MM.1S (cell line): ENCODE measurements at regions not wholly inside any gene's neighbourhood (a gene's known extent, or its start where the extent isn't known, plus 50 kb on each side); places are given as distances from the start of the nearest gene placed in this dataset.

Source experiments
- DNase-seq: peaks from one replicate; pipeline ENCODE4 v3.0.0-alpha.2; 2015
- H2AFZ ChIP-seq: fragments of 300-600 bp; sonication (generic); 2 replicates; pipeline ENCODE4 v1.6.0; 2016; ENCODE audit warnings: antibody characterized with exemption, low read length
- H3F3A ChIP-seq: fragments of 300-600 bp; sonication (generic); 2 replicates; pipeline ENCODE4 v1.6.1; 2016; ENCODE audit warnings: mild to moderate bottlenecking, antibody characterized with exemption, low read length, moderate library complexity, mixed read lengths; ENCODE audit not compliant: insufficient read depth
- H3K27ac ChIP-seq: fragments of 300-600 bp; sonication (generic); 2 replicates; pipeline ENCODE4 v1.5.1; 2016; ENCODE audit warnings: mild to moderate bottlenecking, low read length
- H3K27me3 ChIP-seq: fragments of 300-600 bp; sonication (generic); replicated peaks from 2 replicates; pipeline ENCODE4 v1.6.0; 2016; ENCODE audit warnings: low read length; ENCODE audit not compliant: insufficient read depth
- H3K36me3 ChIP-seq: fragments of 300-600 bp; sonication (generic); replicated peaks from 2 replicates; pipeline ENCODE4 v1.6.1; 2016; ENCODE audit warnings: mild to moderate bottlenecking, low read length, mixed read lengths; ENCODE audit not compliant: insufficient read depth
- H3K4me1 ChIP-seq: fragments of 300-600 bp; sonication (generic); 2 replicates; pipeline ENCODE4 v1.6.1; 2016; ENCODE audit warnings: low read length, mixed read lengths
- H3K4me2 ChIP-seq: fragments of 300-600 bp; sonication (generic); 2 replicates; pipeline ENCODE4 v1.6.0; 2016; ENCODE audit warnings: low read depth, low read length
- H3K4me3 ChIP-seq: fragments of 300-600 bp; sonication (generic); 2 replicates; pipeline ENCODE4 v1.5.1; 2016; ENCODE audit warnings: low read length, mixed read lengths
- H3K79me2 ChIP-seq: fragments of 300-600 bp; sonication (generic); 2 replicates; pipeline ENCODE4 v1.6.1; 2016; ENCODE audit warnings: mixed run types, low read length, mixed read lengths
- H3K9ac ChIP-seq: fragments of 300-600 bp; sonication (generic); 2 replicates; pipeline ENCODE4 v1.6.1; 2016; ENCODE audit warnings: low read length, mixed read lengths
- H3K9me2 ChIP-seq: fragments of 300-600 bp; sonication (generic); replicated peaks from 2 replicates; pipeline ENCODE4 v1.6.1; 2016; ENCODE audit warnings: mild to moderate bottlenecking, low read length, mixed read lengths; ENCODE audit not compliant: insufficient read depth
- H3K9me3 ChIP-seq: fragments of 300-600 bp; sonication (generic); replicated peaks from 2 replicates; pipeline ENCODE4 v1.6.1; 2016; ENCODE audit warnings: mild to moderate bottlenecking, low read length, mixed read lengths; ENCODE audit not compliant: insufficient read depth
- H4K20me1 ChIP-seq: fragments of 300-600 bp; sonication (generic); 2 replicates; pipeline ENCODE4 v1.6.1; 2016; ENCODE audit warnings: mild to moderate bottlenecking, low read length, moderate library complexity, mixed read lengths; ENCODE audit not compliant: insufficient read depth
- CTCF ChIP-seq: fragments of 300-600 bp; sonication (generic); IDR thresholded peaks from 2 replicates; pipeline ENCODE4 v1.5.1; 2016; ENCODE audit warnings: antibody characterized with exemption, low read length, mixed read lengths
- EZH2 ChIP-seq: fragments of 300-600 bp; sonication (generic); optimal IDR thresholded peaks from 2 replicates; pipeline ENCODE3; 2017; ENCODE audit warnings: low read depth, mild to moderate bottlenecking, antibody characterized with exemption, low read length, mixed read lengths
- EZH2phosphoT487 ChIP-seq: fragments of 300-600 bp; sonication (generic); IDR thresholded peaks from 2 replicates; pipeline ENCODE4 v1.6.1; 2018; ENCODE audit warnings: antibody characterized with exemption, low read length

GRCh38 chr18:54726143-54726542 is 102.1 kb upstream of the RAB27B start:
- H3K27ac ChIP-seq: no peak overlapping the region

GRCh38 chr18:54734059-54734458 is 94.2 kb upstream of the RAB27B start:
- no peak overlapping the region for H3K4me3 ChIP-seq
- no peaks in the 10 kb centered on the region for H3K27me3 ChIP-seq
- H3K9ac ChIP-seq: no peak overlapping the region
- DNase-seq: no peak
- H3K9me3 ChIP-seq: no peaks in the 10 kb centered on the region
- H3K4me2 ChIP-seq: no peak overlapping the region
- no peak for TF ChIP-seq EZH2phosphoT487
- TF ChIP-seq CTCF: no peak
- TF ChIP-seq EZH2: no peak
- no peaks in the 10 kb centered on the region for H3K9me2 ChIP-seq
- no peaks in the 10 kb centered on the region for H3F3A ChIP-seq
- H3K4me1 ChIP-seq: no peaks in the 10 kb centered on the region
- no peaks in the 10 kb centered on the region for H3K79me2 ChIP-seq
- H2AFZ ChIP-seq: no peak overlapping the region
- H3K27ac ChIP-seq: no peak overlapping the region
- no peaks in the 10 kb centered on the region for H3K36me3 ChIP-seq
- H4K20me1 ChIP-seq: no peaks in the 10 kb centered on the region

More at GRCh38 chr18:54726143-54726542, 102.1 kb upstream of the RAB27B start:
- Histone ChIP-seq H3K4me3 (no peak overlapping the region), H3F3A (no peaks in the 10 kb centered on the region), H3K9ac (no peak overlapping the region), H3K9me2 (no peaks in the 10 kb centered on the region), H3K79me2 (no peaks in the 10 kb centered on the region), H3K4me1 (no peaks in the 10 kb centered on the region), H2AFZ (no peak overlapping the region), H3K4me2 (no peak overlapping the region), H3K36me3 (no peaks in the 10 kb centered on the region), H3K9me3 (no peaks in the 10 kb centered on the region), H4K20me1 (no peaks in the 10 kb centered on the region), H3K27me3 (no peaks in the 10 kb centered on the region)
- no peak for DNase-seq
- TF ChIP-seq CTCF: no peak
- TF ChIP-seq EZH2: no peak
- no peak for TF ChIP-seq EZH2phosphoT487

- Histone ChIP-seq H3K9ac (no peak overlapping the region), H3K4me2 (no peak overlapping the region), H3K4me1 (no peaks in the 10 kb centered on the region), H3K9me2 (no peaks in the 10 kb centered on the region), H3F3A (no peaks in the 10 kb centered on the region), H3K9me3 (no peaks in the 10 kb centered on the region), H3K36me3 (no peaks in the 10 kb centered on the region), H4K20me1 (no peaks in the 10 kb centered on the region), H3K79me2 (no peaks in the 10 kb centered on the region), H3K27me3 (no peaks in the 10 kb centered on the region), H2AFZ (no peak overlapping the region), H3K27ac (no peak overlapping the region), H3K4me3 (no peak overlapping the region)
- DNase-seq: no peak
- no peak for TF ChIP-seq EZH2phosphoT487
These were observed 91.3 kb upstream of the RAB27B start for GRCh38 chr18:54736981-54737380.

GRCh38 chr18:54737986-54738385 is 90.3 kb upstream of the RAB27B start:
- Histone ChIP-seq H3F3A (no peaks in the 10 kb centered on the region), H3K27ac (no peak overlapping the region), H3K4me3 (no peak overlapping the region), H3K27me3 (no peaks in the 10 kb centered on the region), H3K9me3 (no peaks in the 10 kb centered on the region), H3K9ac (no peak overlapping the region), H3K4me1 (no peaks in the 10 kb centered on the region), H4K20me1 (no peaks in the 10 kb centered on the region), H3K79me2 (no peaks in the 10 kb centered on the region), H3K9me2 (no peaks in the 10 kb centered on the region), H2AFZ (no peak overlapping the region), H3K4me2 (no peak overlapping the region), H3K36me3 (no peaks in the 10 kb centered on the region)
- DNase-seq: no peak
- TF ChIP-seq EZH2 (no peak), CTCF (no peak)
